ENCODE measurements at regions not wholly inside any gene's neighbourhood (a gene's known extent, or its start where the extent isn't known, plus 50 kb on each side); places are given as distances from the start of the nearest gene placed in this dataset.

- no peak overlapping the region for H3K4me3 ChIP-seq (ENCODE audit: control insufficient read depth, low read depth, low read length)
- no peak for DNase-seq (ENCODE audit: low read depth)
- TF ChIP-seq CTCF (conservative IDR thresholded peaks at IDR 0.05; ENCODE audit: control insufficient read depth, insufficient read depth, low read depth, low read length), result no peak
Measured at GRCh38 chr2:136422512-136422911, 304.6 kb upstream of the CXCR4 start.

- no peak overlapping the region for H3K4me3 ChIP-seq (ENCODE audit: control insufficient read depth, low read depth, low read length)
- no peak for DNase-seq (ENCODE audit: low read depth)
- TF ChIP-seq CTCF (conservative IDR thresholded peaks at IDR 0.05; ENCODE audit: control insufficient read depth, insufficient read depth, low read depth, low read length), result no peak
Measured at GRCh38 chr2:136420346-136420745, 302.4 kb upstream of the CXCR4 start.

GRCh38 chr2:136411946-136412345 is 294.0 kb upstream of the CXCR4 start:
- H3K4me3 ChIP-seq (ENCODE audit: control insufficient read depth, low read depth, low read length), result no peak overlapping the region
- no peak for TF ChIP-seq CTCF (conservative IDR thresholded peaks at IDR 0.05; ENCODE audit: control insufficient read depth, insufficient read depth, low read depth, low read length)
- DNase-seq (ENCODE audit: low read depth), result no peak

- DNase-seq (ENCODE audit: low read depth), result no peak
- no peak for TF ChIP-seq CTCF (conservative IDR thresholded peaks at IDR 0.05; ENCODE audit: control insufficient read depth, insufficient read depth, low read depth, low read length)
- no peak overlapping the region for H3K4me3 ChIP-seq (ENCODE audit: control insufficient read depth, low read depth, low read length)
Measured at GRCh38 chr2:136410673-136411072, 292.7 kb upstream of the CXCR4 start.

GRCh38 chr2:136408795-136409194 is 290.8 kb upstream of the CXCR4 start:
- DNase-seq (ENCODE audit: low read depth), result no peak
- no peak overlapping the region for H3K4me3 ChIP-seq (ENCODE audit: control insufficient read depth, low read depth, low read length)

GRCh38 chr2:136407952-136408318 is 290.0 kb upstream of the CXCR4 start:
- no peak for DNase-seq (ENCODE audit: low read depth)
- TF ChIP-seq CTCF (conservative IDR thresholded peaks at IDR 0.05; ENCODE audit: control insufficient read depth, insufficient read depth, low read depth, low read length), result no peak
- no peak overlapping the region for H3K4me3 ChIP-seq (ENCODE audit: control insufficient read depth, low read depth, low read length)

More at GRCh38 chr2:136408795-136409194, 290.8 kb upstream of the CXCR4 start:
- no peak for TF ChIP-seq CTCF (conservative IDR thresholded peaks at IDR 0.05; ENCODE audit: control insufficient read depth, insufficient read depth, low read depth, low read length)

Measured in fibroblast of mammary gland (primary cell).